Superior temporal gyrus (tissue), 1 donor: ENCODE measurements at regions not wholly inside any gene's neighbourhood (a gene's known extent, or its start where the extent isn't known, plus 50 kb on each side); places are given as distances from the start of the nearest gene placed in this dataset.

Experiments
- DNase-seq: peaks from one replicate; pipeline ENCODE4 v3.0.0-alpha.2; 2016; ENCODE audit errors: extremely low spot score

- no peak for DNase-seq
Measured at GRCh38 chr2:34107811-34108210, 508.7 kb upstream of the FAM98A start.

GRCh38 chr2:34105006-34105767 is 506.1 kb upstream of the FAM98A start:
- DNase-seq: no peak

- no peak for DNase-seq
Measured at GRCh38 chr2:34104601-34105000, 505.5 kb upstream of the FAM98A start.

- no peak for DNase-seq
Measured at GRCh38 chr2:34103437-34103836, 504.3 kb upstream of the FAM98A start.

GRCh38 chr2:34102339-34102738 is 503.2 kb upstream of the FAM98A start:
- DNase-seq: no peak

GRCh38 chr2:34099377-34099776 is 500.3 kb upstream of the FAM98A start:
- no peak for DNase-seq

- no peak for DNase-seq
Measured at GRCh38 chr2:34098256-34098655, 499.2 kb upstream of the FAM98A start.

GRCh38 chr2:34096562-34097171 is 497.6 kb upstream of the FAM98A start:
- peak; percentile 98 for DNase-seq

- no peak for DNase-seq
Measured at GRCh38 chr2:34093790-34094189, 494.7 kb upstream of the FAM98A start.

GRCh38 chr2:34070196-34070595 is 471.1 kb upstream of the FAM98A start:
- peak; percentile 73 for DNase-seq

- peak; percentile 81 for DNase-seq
Measured at GRCh38 chr2:34069604-34070003, 470.5 kb upstream of the FAM98A start.

- DNase-seq: no peak
Measured at GRCh38 chr2:34050413-34050812, 451.3 kb upstream of the FAM98A start.

GRCh38 chr2:34045101-34045655 is 446.1 kb upstream of the FAM98A start:
- DNase-seq: no peak

- DNase-seq: no peak
Measured at GRCh38 chr2:34037886-34038285, 438.8 kb upstream of the FAM98A start.

GRCh38 chr2:34037157-34037556 is 438.1 kb upstream of the FAM98A start:
- DNase-seq: no peak

GRCh38 chr2:34031097-34031496 is 432.0 kb upstream of the FAM98A start:
- no peak for DNase-seq

GRCh38 chr2:34030273-34030672 is 431.2 kb upstream of the FAM98A start:
- no peak for DNase-seq

- DNase-seq: no peak
Measured at GRCh38 chr2:34029073-34029472, 430.0 kb upstream of the FAM98A start.

- DNase-seq: no peak
Measured at GRCh38 chr2:34025196-34025595, 426.1 kb upstream of the FAM98A start.

- peak; percentile 91 for DNase-seq
Measured at GRCh38 chr2:34012715-34013302, 413.7 kb upstream of the FAM98A start.

- DNase-seq: no peak
Measured at GRCh38 chr2:34011684-34012083, 412.6 kb upstream of the FAM98A start.

GRCh38 chr2:34005901-34006300 is 406.8 kb upstream of the FAM98A start:
- DNase-seq: no peak

- peak; percentile 72 for DNase-seq
Measured at GRCh38 chr2:34004936-34005335, 405.8 kb upstream of the FAM98A start.
